HepG2 (cell line): ENCODE measurements at regions not wholly inside any gene's neighbourhood (a gene's known extent, or its start where the extent isn't known, plus 50 kb on each side); places are given as distances from the start of the nearest gene placed in this dataset.

ENCODE experiments used
- ATAC-seq: fragments of 200-7000 bp; cut with Tn5 transposase; 3 replicates; pipeline ENCODE4 v1.9.1; 2020; ENCODE audit warnings: mild to moderate bottlenecking, moderate library complexity
- BruUV-seq: library from RNA; stranded (reverse); fragments of 400-500 nt; replicated peaks from 2 replicates; lab custom pipeline; 2021; lab: Mats Ljungman, UMichigan
- CTCF ChIA-PET: fragments of 300-600 bp; formaldehyde crosslinking; extraction: SDS; loops from one replicate; lab custom pipeline; 2021; ENCODE audit warnings: low total read pairs, inconsistent platforms, low intra/inter-chr PET ratio; lab: Yijun Ruan, JAX
- POLR2A ChIA-PET: fragments of 350-600 bp; sonication (Branson Sonifier 250); formaldehyde crosslinking; loops from one replicate; lab custom pipeline; 2020; ENCODE audit warnings: antibody characterized with exemption, inconsistent platforms; lab: Yijun Ruan, JAX
- DNase-seq: peaks from one replicate; pipeline ENCODE4 v3.0.0-alpha.2; 2015; ENCODE audit warnings: low spot score
- FAIRE-seq: peaks from 3 replicates; lab custom pipeline; 2011; peaks lifted over from hg19 to GRCh38; lab: Jason Lieb, UNC
- H2AFZ ChIP-seq: one replicate; pipeline ENCODE4 v1.6.1; 2011; ENCODE audit warnings: low read length, inconsistent platforms
- H3K27ac ChIP-seq: fragments of 300-600 bp; 3 replicates; pipeline ENCODE4 v1.8.0; 2011; ENCODE audit warnings: mixed run types, mild to moderate bottlenecking, mixed read lengths, low read length, inconsistent platforms; ENCODE audit not compliant: insufficient read depth; ENCODE audit errors: extremely low read length
- H3K27me3 ChIP-seq, 2 experiments: fragments of 200-600 bp in 1 of 2; 2 replicates in 1 of 2; 3 replicates in 1 of 2; pipeline versions ENCODE4 v1.6.0 to v1.8.0; 2011; ENCODE audit warnings: low read length in 2 of 2, mild to moderate bottlenecking in 2 of 2, moderate library complexity in 2 of 2, inconsistent platforms in 1 of 2; ENCODE audit not compliant: insufficient read depth in 2 of 2, control insufficient read depth in 1 of 2
- H3K36me3 ChIP-seq, 2 experiments: fragments of 200-600 bp in 1 of 2; replicated peaks in 1 of 2; 2 replicates in 1 of 2; 3 replicates in 1 of 2; pipeline versions ENCODE4 v1.5.1 to v1.8.0; 2011; ENCODE audit warnings: low read length in 2 of 2, inconsistent platforms in 1 of 2; ENCODE audit not compliant: insufficient read depth in 2 of 2, control insufficient read depth in 1 of 2
- H3K4me1 ChIP-seq: 2 replicates; pipeline ENCODE4 v1.5.1; 2012; ENCODE audit warnings: low read length, inconsistent platforms; ENCODE audit not compliant: insufficient read depth
- H3K4me2 ChIP-seq: 2 replicates; pipeline ENCODE4 v1.6.0; 2011; ENCODE audit warnings: low read depth, low read length, inconsistent platforms
- H3K4me3 ChIP-seq, 3 experiments: fragments of 200-600 bp in 1 of 3; sonication (generic), shearing (Covaris generic) in 1 of 3; replicated peaks in 1 of 3; 2 replicates each; pipeline ENCODE4 v1.5.1; 2011 to 2016; ENCODE audit warnings: low read length in 3 of 3, inconsistent platforms in 2 of 3, low read depth in 2 of 3, mild to moderate bottlenecking in 2 of 3, control low read depth in 1 of 3, mixed read lengths in 1 of 3; ENCODE audit not compliant: insufficient read depth in 1 of 3
- H3K79me2 ChIP-seq: one replicate; pipeline ENCODE4 v1.6.1; 2011; ENCODE audit warnings: low read length, inconsistent platforms; ENCODE audit not compliant: insufficient read depth
- H3K9ac ChIP-seq: 2 replicates; pipeline ENCODE4 v1.6.0; 2011; ENCODE audit warnings: mild to moderate bottlenecking, low read depth, low read length, inconsistent platforms; ENCODE audit not compliant: insufficient read depth
- H3K9me3 ChIP-seq: 2 replicates; pipeline ENCODE4 v1.5.1; 2012; ENCODE audit warnings: mild to moderate bottlenecking, low read length
- H4K20me1 ChIP-seq: 2 replicates; pipeline ENCODE4 v1.6.0; 2011; ENCODE audit warnings: inconsistent platforms, mild to moderate bottlenecking, low read length, moderate library complexity; ENCODE audit not compliant: insufficient read depth
- HDAC1 ChIP-seq: sonication (generic); formaldehyde crosslinking; IDR thresholded peaks from 2 replicates; pipeline ENCODE4 v1.5.1; 2020; ENCODE audit warnings: mild to moderate bottlenecking, missing genetic modification reagents
- HNRNPK ChIP-seq: fragments of 200-400 bp; formaldehyde crosslinking; IDR thresholded peaks from 2 replicates; pipeline ENCODE4 v1.6.1; 2018; ENCODE audit warnings: low read length, low read depth, moderate library complexity, mild to moderate bottlenecking; ENCODE audit not compliant: poor library complexity, severe bottlenecking
- JARID2 ChIP-seq: sonication (generic); formaldehyde crosslinking; IDR thresholded peaks from 2 replicates; pipeline ENCODE4 v1.8.1; 2023; ENCODE audit warnings: missing genetic modification reagents, inconsistent platforms; ENCODE audit not compliant: insufficient replicate concordance
- MBD4 ChIP-seq: IDR thresholded peaks from 2 replicates; pipeline ENCODE4 v1.6.1; 2012; ENCODE audit warnings: low read length, inconsistent platforms, borderline replicate concordance
- MTA1 ChIP-seq: sonication (generic); formaldehyde crosslinking; IDR thresholded peaks from 2 replicates; pipeline ENCODE4 v1.4.0; 2020; ENCODE audit warnings: missing genetic modification reagents, mild to moderate bottlenecking, borderline replicate concordance
- PLSCR1 ChIP-seq: sonication (generic); formaldehyde crosslinking; IDR thresholded peaks from 2 replicates; pipeline ENCODE4 v1.5.0; 2020; ENCODE audit warnings: missing genetic modification reagents, mild to moderate bottlenecking, borderline replicate concordance
- PPARG ChIP-seq: conservative IDR thresholded peaks from 2 replicates; pipeline ENCODE4 v1.6.1; 2016; ENCODE audit warnings: missing biosample characterization, missing genetic modification reagents
- SNAPC2 ChIP-seq: sonication (generic); formaldehyde crosslinking; IDR thresholded peaks from 2 replicates; pipeline ENCODE4 v1.8.1; 2022; ENCODE audit warnings: mild to moderate bottlenecking, missing genetic modification reagents
- SP2 ChIP-seq: sonication (generic); formaldehyde crosslinking; IDR thresholded peaks from 2 replicates; pipeline ENCODE4 v1.5.1; 2020; ENCODE audit warnings: mild to moderate bottlenecking, missing genetic modification reagents
- STAT6 ChIP-seq: sonication (generic); formaldehyde crosslinking; IDR thresholded peaks from 2 replicates; pipeline ENCODE4 v1.4.0; 2020; ENCODE audit warnings: missing genetic modification reagents, mild to moderate bottlenecking, borderline replicate concordance
- TOE1 ChIP-seq: sonication (generic); formaldehyde crosslinking; IDR thresholded peaks from 2 replicates; pipeline ENCODE4 v1.4.0; 2020; ENCODE audit warnings: mild to moderate bottlenecking, missing genetic modification reagents
- YY1 ChIP-seq: IDR thresholded peaks from 2 replicates; pipeline ENCODE4 v1.6.1; 2011; ENCODE audit warnings: low read length, low read depth, moderate library complexity, mild to moderate bottlenecking; ENCODE audit not compliant: insufficient read depth, insufficient replicate concordance
- ZNF275 ChIP-seq: sonication (generic); formaldehyde crosslinking; IDR thresholded peaks from 2 replicates; pipeline ENCODE4 v1.8.0; 2022; ENCODE audit warnings: missing genetic modification reagents, mild to moderate bottlenecking, inconsistent platforms, borderline replicate concordance
- ZNF326 ChIP-seq: sonication (generic); formaldehyde crosslinking; IDR thresholded peaks from 2 replicates; pipeline ENCODE4 v1.4.0; 2020; ENCODE audit warnings: missing genetic modification reagents, borderline replicate concordance
- ZNF432 ChIP-seq: sonication (generic); formaldehyde crosslinking; IDR thresholded peaks from 2 replicates; pipeline ENCODE4 v1.5.0; 2020; ENCODE audit warnings: missing genetic modification reagents, mild to moderate bottlenecking, borderline replicate concordance
- ZNF552 ChIP-seq: sonication (generic); formaldehyde crosslinking; IDR thresholded peaks from 2 replicates; pipeline ENCODE4 v1.9.0; 2022; ENCODE audit warnings: missing genetic modification reagents, mild to moderate bottlenecking, borderline replicate concordance
- ZNF607 ChIP-seq: sonication (generic); formaldehyde crosslinking; IDR thresholded peaks from 2 replicates; pipeline ENCODE4 v1.5.1; 2020; ENCODE audit warnings: missing genetic modification reagents, mild to moderate bottlenecking, borderline replicate concordance
- ZNF777 ChIP-seq: sonication (generic); formaldehyde crosslinking; IDR thresholded peaks from 2 replicates; pipeline ENCODE4 v1.4.0; 2020; ENCODE audit warnings: missing genetic modification reagents
- ZNF816 ChIP-seq: sonication (generic); formaldehyde crosslinking; IDR thresholded peaks from 2 replicates; pipeline ENCODE4 v1.8.0; 2022; ENCODE audit warnings: missing genetic modification reagents, mild to moderate bottlenecking, borderline replicate concordance
- WGBS: methylation state at CpG from one replicate; pipeline ENCODE4 v1.1.6; 2017; ENCODE audit warnings: low lambda C conversion rate; 5-methylcytosine and 5-hydroxymethylcytosine counted together
- in situ Hi-C: cut with HindIII; loops from 2 replicates; pipeline ENCODE4 v1.10.0; 2017; ENCODE audit warnings: low pct_unique_long_range_greater_than_20kb; ENCODE audit not compliant: extremely low pct_ligation_motif_present
- intact Hi-C: fragments of 100-400 bp; cut with micrococcal nuclease; formaldehyde crosslinking; loops from one replicate; pipeline ENCODE4 v1.10.0; 2022; ENCODE audit not compliant: unreplicated experiment

GRCh38 chr5:107796797-107797196, 126.1 kb upstream of the EFNA5 start:
- Histone ChIP-seq H3K4me2 (no peak overlapping the region), H3K36me3 (no peaks in the 10 kb centered on the region), H3K9me3 (no peaks in the 10 kb centered on the region), H3K4me3 (no peak overlapping the region), H3K9ac (no peak overlapping the region), H3K4me1 (no peaks in the 10 kb centered on the region), H4K20me1 (no peaks in the 10 kb centered on the region), H3K79me2 (no peaks in the 10 kb centered on the region), H3K27me3 (no peaks in the 10 kb centered on the region; a peak in 1 of 5 replicates), H3K27ac (no peak overlapping the region), H2AFZ (no peak overlapping the region)
- ATAC-seq (no peak), FAIRE-seq (no peak), DNase-seq (no peak)
- TF ChIP-seq PPARG (CRISPR knock-in tag) (no peak), ZNF777 (CRISPR knock-in tag) (no peak), MTA1 (CRISPR knock-in tag) (no peak), ZNF552 (no peak), TOE1 (no peak), HNRNPK (no peak), JARID2 (no peak), SNAPC2 (CRISPR knock-in tag) (no peak), ZNF432 (CRISPR knock-in tag) (no peak), SP2 (CRISPR knock-in tag) (no peak), HDAC1 (CRISPR knock-in tag) (no peak), PLSCR1 (CRISPR knock-in tag) (no peak), ZNF607 (no peak), YY1 (no peak), ZNF326 (no peak), MBD4 (no peak), STAT6 (CRISPR knock-in tag) (no peak), ZNF816 (CRISPR knock-in tag) (no peak), ZNF275 (CRISPR knock-in tag) (no peak)
- no TSS peak for BruUV-seq
- in situ Hi-C loops = no loop called here
- WGBS = 2% methylated on average over 3 of the region's 3 CpGs
- CTCF ChIA-PET = no interaction called here
- POLR2A ChIA-PET = no interaction called here
- intact Hi-C loops = no loop called here
